GM12878 (cell line): ENCODE measurements at regions not wholly inside any gene's neighbourhood (a gene's known extent, or its start where the extent isn't known, plus 50 kb on each side); places are given as distances from the start of the nearest gene placed in this dataset.

Experiments
- ATAC-seq: fragments of 200-7000 bp; cut with Tn5 transposase; 3 replicates; pipeline ENCODE4 v1.9.1; 2020; ENCODE audit warnings: mild to moderate bottlenecking, moderate library complexity
- BruUV-seq: library from RNA; stranded (reverse); fragments of 400-500 nt; replicated peaks from 2 replicates; lab custom pipeline; 2021; lab: Mats Ljungman, UMichigan
- CTCF ChIA-PET: fragments of 300-600 bp; sonication (Branson Sonifier 250); formaldehyde crosslinking; extraction: SDS; loops from one replicate; lab custom pipeline; 2021; ENCODE audit warnings: inconsistent platforms; lab: Yijun Ruan, JAX
- POLR2A ChIA-PET: fragments of 350-600 bp; formaldehyde crosslinking; extraction: SDS; loops from one replicate; lab custom pipeline; 2021; ENCODE audit warnings: inconsistent platforms; lab: Charles Lee
- RAD21 ChIA-PET: fragments of 300-600 bp; sonication (Branson Sonifier 250); formaldehyde crosslinking; loops from one replicate; lab custom pipeline; 2023; ENCODE audit warnings: antibody characterized with exemption; ENCODE audit not compliant: unreplicated experiment; lab: Charles Lee
- SMC1A ChIA-PET: fragments of 300-600 bp; sonication (Branson Sonifier 250); formaldehyde crosslinking; loops from one replicate; lab custom pipeline; 2023; ENCODE audit not compliant: unreplicated experiment, uncharacterized antibody; lab: Charles Lee
- DNase-seq: peaks from one replicate; pipeline ENCODE4 v3.0.0-alpha.2; 2011; ENCODE audit warnings: low read depth, low spot score
- FAIRE-seq: peaks from 3 replicates; lab custom pipeline; 2011; peaks lifted over from hg19 to GRCh38; lab: Jason Lieb, UNC
- H2AFZ ChIP-seq: 2 replicates; pipeline ENCODE4 v1.6.0; 2011; ENCODE audit warnings: low read depth, low read length, control low read depth; ENCODE audit not compliant: control insufficient read depth
- H3K27ac ChIP-seq: 2 replicates; pipeline ENCODE4 v1.5.1; 2011; ENCODE audit warnings: control low read depth; ENCODE audit not compliant: control insufficient read depth, insufficient read depth
- H3K27me3 ChIP-seq, 2 experiments: replicated peaks in 1 of 2; 2 replicates each; pipeline versions ENCODE4 v1.6.0 to v1.6.1; 2011; ENCODE audit warnings: low read length in 1 of 2; ENCODE audit not compliant: control insufficient read depth in 2 of 2, insufficient read depth in 2 of 2
- H3K36me3 ChIP-seq, 2 experiments: 2 replicates each; pipeline ENCODE4 v1.5.1; 2011; ENCODE audit warnings: low read length in 1 of 2; ENCODE audit not compliant: control insufficient read depth in 2 of 2, insufficient read depth in 2 of 2
- H3K4me1 ChIP-seq: 2 replicates; pipeline ENCODE4 v1.6.1; 2011; ENCODE audit warnings: mild to moderate bottlenecking, low read length, moderate library complexity, mixed read lengths; ENCODE audit not compliant: control insufficient read depth, insufficient read depth
- H3K4me2 ChIP-seq: 2 replicates; pipeline ENCODE4 v1.6.0; 2011; ENCODE audit warnings: control low read depth; ENCODE audit not compliant: control insufficient read depth, insufficient read depth
- H3K4me3 ChIP-seq: fragments of 200-600 bp; sonication (generic); 2 replicates; pipeline ENCODE4 v1.5.1; 2016
- H3K79me2 ChIP-seq: 2 replicates; pipeline ENCODE4 v1.6.0; 2011; ENCODE audit warnings: low read length; ENCODE audit not compliant: control insufficient read depth, insufficient read depth
- H3K9ac ChIP-seq: 2 replicates; pipeline ENCODE4 v1.8.0; 2011; ENCODE audit warnings: low read length, control low read depth, mixed read lengths; ENCODE audit not compliant: control insufficient read depth, insufficient read depth
- H3K9me3 ChIP-seq: replicated peaks from 3 replicates; pipeline ENCODE4 v1.5.1; 2011; ENCODE audit warnings: mild to moderate bottlenecking, low read length; ENCODE audit not compliant: control insufficient read depth, insufficient read depth
- H4K20me1 ChIP-seq: 2 replicates; pipeline ENCODE4 v1.6.0; 2011; ENCODE audit not compliant: control insufficient read depth, insufficient read depth
- ASH2L ChIP-seq: fragments of 300-600, 200-600 bp; sonication (generic); IDR thresholded peaks from 2 replicates; pipeline ENCODE4 v1.6.1; 2017; ENCODE audit warnings: low read depth, mild to moderate bottlenecking, borderline replicate concordance
- BMI1 ChIP-seq: fragments of 450-650 bp; IDR thresholded peaks from 2 replicates; pipeline ENCODE4 v1.6.1; 2016; ENCODE audit warnings: mild to moderate bottlenecking, moderate library complexity, borderline replicate concordance
- E2F8 ChIP-seq: fragments of 450-650 bp; IDR thresholded peaks from 2 replicates; pipeline ENCODE4 v1.6.1; 2018; ENCODE audit warnings: mild to moderate bottlenecking, low read depth, moderate library complexity; ENCODE audit not compliant: partially characterized antibody
- ETV6 ChIP-seq, 2 experiments: fragments of 450-650 bp in 1 of 2; IDR thresholded peaks in 1 of 2; conservative IDR thresholded peaks in 1 of 2; 2 replicates each; pipeline ENCODE4 v1.6.1; 2014; ENCODE audit warnings: antibody characterized with exemption in 1 of 2, borderline replicate concordance in 1 of 2, low read depth in 1 of 2, mild to moderate bottlenecking in 1 of 2, moderate library complexity in 1 of 2
- GABPA ChIP-seq: IDR thresholded peaks from 2 replicates; pipeline ENCODE4 v1.6.1; 2014; ENCODE audit warnings: antibody characterized with exemption, low read depth, mild to moderate bottlenecking, inconsistent platforms
- IRF4 ChIP-seq: IDR thresholded peaks from 2 replicates; pipeline ENCODE4 v1.6.1; 2011; ENCODE audit warnings: low read depth, low read length
- JUND ChIP-seq: IDR thresholded peaks from 2 replicates; pipeline ENCODE4 v1.6.1; 2012; ENCODE audit warnings: low read depth, mild to moderate bottlenecking, low read length, improper control_type of control experiment, moderate library complexity
- KAT2A ChIP-seq: conservative IDR thresholded peaks from 2 replicates; pipeline ENCODE4 v1.6.1; 2011; ENCODE audit warnings: low read depth, low read length; ENCODE audit not compliant: control insufficient read depth
- KDM1A ChIP-seq: fragments of 200-600 bp; sonication (generic); IDR thresholded peaks from 2 replicates; pipeline ENCODE4 v1.6.1; 2016; ENCODE audit warnings: borderline replicate concordance
- LARP7 ChIP-seq: fragments of 450-650 bp; IDR thresholded peaks from 2 replicates; pipeline ENCODE4 v1.6.1; 2017; ENCODE audit warnings: mild to moderate bottlenecking
- RBBP5 ChIP-seq: fragments of 200-600 bp; sonication (generic); conservative IDR thresholded peaks from 2 replicates; pipeline ENCODE4 v1.6.1; 2016
- SPI1 ChIP-seq: IDR thresholded peaks from 2 replicates; pipeline ENCODE4 v1.6.1; 2011; ENCODE audit warnings: low read depth, mild to moderate bottlenecking, low read length, moderate library complexity, borderline replicate concordance; ENCODE audit not compliant: insufficient read depth
- SREBF1 ChIP-seq: IDR thresholded peaks from 2 replicates; pipeline ENCODE4 v1.6.1; 2012; ENCODE audit warnings: mild to moderate bottlenecking, low read length
- TCF7 ChIP-seq: IDR thresholded peaks from 2 replicates; pipeline ENCODE4 v1.6.1; 2014; ENCODE audit warnings: antibody characterized with exemption, borderline replicate concordance
- ZNF24 ChIP-seq: fragments of 450-650 bp; IDR thresholded peaks from 2 replicates; pipeline ENCODE4 v1.6.1; 2017; ENCODE audit warnings: antibody characterized with exemption, mild to moderate bottlenecking
- ZNF274 ChIP-seq: IDR thresholded peaks from one replicate; pipeline ENCODE4 v1.8.0; 2011; ENCODE audit not compliant: insufficient read length, insufficient read depth
- WGBS: methylation state at CpG from one replicate; pipeline ENCODE4 v1.1.6; 2016; ENCODE audit warnings: low lambda C conversion rate; ENCODE audit not compliant: insufficient replicate concordance, insufficient coverage; ENCODE audit errors: missing lambda C conversion rate; 5-methylcytosine and 5-hydroxymethylcytosine counted together
- in situ Hi-C: fragments of 300-500 bp; cut with MboI; formaldehyde crosslinking; loops from 9 replicates; pipeline ENCODE4 v1.14.3; 2018; ENCODE audit warnings: mixed read lengths
- intact Hi-C: fragments of 100-400 bp; cut with micrococcal nuclease; formaldehyde crosslinking; loops from one replicate; pipeline ENCODE4 v1.14.2; 2022; ENCODE audit not compliant: unreplicated experiment

GRCh38 chr2:222102575-222103349 is 196.0 kb downstream of the PAX3 start:
- no peak for TF ChIP-seq ETV6 (conservative IDR thresholded peaks at IDR 0.05 in 1 of 2, IDR thresholded peaks at IDR 0.05 in 1 of 2; ENCODE audit: borderline replicate concordance in 1 of 2, low read depth in 1 of 2)
- no peak for TF ChIP-seq TCF7
- TF ChIP-seq ZNF24: no peak
- TF ChIP-seq KDM1A: no peak
- TF ChIP-seq E2F8: no peak
- no peak for TF ChIP-seq IRF4
- no peak for TF ChIP-seq SPI1
- no peak for TF ChIP-seq LARP7
- TF ChIP-seq KAT2A: no peak
- no peak for TF ChIP-seq ASH2L
- TF ChIP-seq RBBP5: no peak
- TF ChIP-seq BMI1: no peak
- TF ChIP-seq ZNF274: no peak
- TF ChIP-seq SREBF1: no peak
- TF ChIP-seq GABPA: no peak
- TF ChIP-seq JUND: no peak
- in situ Hi-C loops (no loop called here), intact Hi-C loops (no loop called here)
- 30% methylated on average over 4 of the region's 4 CpGs for WGBS
- Histone ChIP-seq H3K9ac (no peak overlapping the region), H3K27ac (no peak overlapping the region), H3K4me3 (no peak overlapping the region), H3K4me1 (no peaks in the 10 kb centered on the region), H2AFZ (no peak overlapping the region), H3K36me3 (no peaks in the 10 kb centered on the region), H3K79me2 (no peaks in the 10 kb centered on the region), H3K9me3 (no peaks in the 10 kb centered on the region), H3K27me3 (peaks cover 0 to 3% of the 10 kb centered on the region in 2 experiments; a peak in 2 of 4 replicates), H3K4me2 (no peak overlapping the region), H4K20me1 (no peaks in the 10 kb centered on the region)
- CTCF ChIA-PET: no interaction called here
- no TSS peak for BruUV-seq
- FAIRE-seq (no peak), ATAC-seq (no peak), DNase-seq (no peak)
- SMC1A ChIA-PET: no interaction called here
- POLR2A ChIA-PET: no interaction called here
- RAD21 ChIA-PET: no interaction called here
